ENCODE measurements at regions not wholly inside any gene's neighbourhood (a gene's known extent, or its start where the extent isn't known, plus 50 kb on each side); places are given as distances from the start of the nearest gene placed in this dataset.

DNA sequence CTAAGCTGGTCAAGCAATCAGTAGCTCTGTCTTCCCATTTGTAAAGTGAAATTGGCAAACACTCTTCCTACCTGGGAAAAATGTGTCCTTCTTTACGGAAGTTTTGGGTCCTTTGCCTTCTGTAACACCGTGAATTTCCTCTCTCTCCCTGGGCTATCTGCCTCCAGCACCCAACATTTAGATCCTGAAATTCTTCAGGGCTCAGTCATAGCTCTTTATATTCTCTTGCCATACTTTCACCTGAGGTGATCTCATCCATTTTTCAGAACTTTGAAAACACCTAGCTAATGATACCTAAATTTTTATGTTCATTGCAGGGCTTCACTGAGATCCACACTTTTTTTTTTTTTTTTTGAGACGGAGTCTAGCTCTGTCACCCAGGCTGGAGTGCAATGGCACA is 1042.2 kb downstream of the DIAPH3 start:
- TF ChIP-seq, protein P1, sequence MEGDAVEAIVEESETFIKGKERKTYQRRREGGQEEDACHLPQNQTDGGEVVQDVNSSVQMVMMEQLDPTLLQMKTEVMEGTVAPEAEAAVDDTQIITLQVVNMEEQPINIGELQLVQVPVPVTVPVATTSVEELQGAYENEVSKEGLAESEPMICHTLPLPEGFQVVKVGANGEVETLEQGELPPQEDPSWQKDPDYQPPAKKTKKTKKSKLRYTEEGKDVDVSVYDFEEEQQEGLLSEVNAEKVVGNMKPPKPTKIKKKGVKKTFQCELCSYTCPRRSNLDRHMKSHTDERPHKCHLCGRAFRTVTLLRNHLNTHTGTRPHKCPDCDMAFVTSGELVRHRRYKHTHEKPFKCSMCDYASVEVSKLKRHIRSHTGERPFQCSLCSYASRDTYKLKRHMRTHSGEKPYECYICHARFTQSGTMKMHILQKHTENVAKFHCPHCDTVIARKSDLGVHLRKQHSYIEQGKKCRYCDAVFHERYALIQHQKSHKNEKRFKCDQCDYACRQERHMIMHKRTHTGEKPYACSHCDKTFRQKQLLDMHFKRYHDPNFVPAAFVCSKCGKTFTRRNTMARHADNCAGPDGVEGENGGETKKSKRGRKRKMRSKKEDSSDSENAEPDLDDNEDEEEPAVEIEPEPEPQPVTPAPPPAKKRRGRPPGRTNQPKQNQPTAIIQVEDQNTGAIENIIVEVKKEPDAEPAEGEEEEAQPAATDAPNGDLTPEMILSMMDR (IDR thresholded peaks at IDR 0.05; ENCODE audit: low read depth, low read length, poor library complexity, severe bottlenecking) = no peak
- no peak for TF ChIP-seq EZH2phosphoT487 (IDR thresholded peaks at IDR 0.05; ENCODE audit: borderline replicate concordance, low read length)

Data from DOHH2 (cell line).